NB4 (cell line): ENCODE measurements at regions not wholly inside any gene's neighbourhood (a gene's known extent, or its start where the extent isn't known, plus 50 kb on each side); places are given as distances from the start of the nearest gene placed in this dataset.

ENCODE experiments used
- DNase-seq: peaks from one replicate; pipeline ENCODE4 v3.0.0; 2010; ENCODE audit warnings: low read depth
- H3K4me3 ChIP-seq: one replicate; pipeline ENCODE4 v1.5.1; 2011; ENCODE audit warnings: mild to moderate bottlenecking, low read depth, low read length, moderate library complexity
- CTCF ChIP-seq: IDR thresholded peaks from one replicate; pipeline ENCODE4 v1.5.1; 2012; ENCODE audit warnings: low read depth, low read length
- MAX ChIP-seq: IDR thresholded peaks from 2 replicates; pipeline ENCODE4 v1.6.1; 2011; ENCODE audit warnings: low read depth, low read length
- MYC ChIP-seq: IDR thresholded peaks from 2 replicates; pipeline ENCODE4 v1.6.1; 2011; ENCODE audit warnings: low read depth, low read length
- POLR2A ChIP-seq: IDR thresholded peaks from 2 replicates; pipeline ENCODE4 v1.6.1; 2011; ENCODE audit warnings: mild to moderate bottlenecking; ENCODE audit not compliant: insufficient read length; ENCODE audit errors: extremely low read depth

- no peak overlapping the region for H3K4me3 ChIP-seq
- TF ChIP-seq CTCF (no peak), MAX (no peak), POLR2A (no peak), MYC (no peak)
- DNase-seq = no peak
Measured at GRCh38 chr1:245036102-245036501, 118.7 kb upstream of the KIF26B start.

GRCh38 chr1:245031041-245031440, 123.7 kb upstream of the KIF26B start:
- TF ChIP-seq POLR2A (no peak), MAX (no peak), MYC (no peak), CTCF (no peak)
- no peak overlapping the region for H3K4me3 ChIP-seq
- peak; percentile 41 for DNase-seq

GRCh38 chr1:245026247-245026646, 128.5 kb upstream of the KIF26B start:
- TF ChIP-seq CTCF (no peak), POLR2A (no peak), MAX (no peak), MYC (no peak)
- no peak for DNase-seq
- H3K4me3 ChIP-seq = no peak overlapping the region

- DNase-seq = no peak
- no peak overlapping the region for H3K4me3 ChIP-seq
- TF ChIP-seq MAX = no peak
- no peak for TF ChIP-seq CTCF
- TF ChIP-seq MYC = no peak
- no peak for TF ChIP-seq POLR2A
Measured at GRCh38 chr1:245025525-245025924, 129.3 kb upstream of the KIF26B start.

- TF ChIP-seq MYC (no peak), CTCF (no peak), POLR2A (no peak), MAX (no peak)
- no peak for DNase-seq
- no peak overlapping the region for H3K4me3 ChIP-seq
Measured at GRCh38 chr1:245023222-245023621, 131.6 kb upstream of the KIF26B start.

- H3K4me3 ChIP-seq = no peak overlapping the region
- no peak for TF ChIP-seq POLR2A
- no peak for TF ChIP-seq MYC
- no peak for TF ChIP-seq MAX
- peak; percentile 61 for DNase-seq
Measured at GRCh38 chr1:245019910-245020486, 134.8 kb upstream of the KIF26B start.
